HUES48 (cell line): ENCODE measurements at regions not wholly inside any gene's neighbourhood (a gene's known extent, or its start where the extent isn't known, plus 50 kb on each side); places are given as distances from the start of the nearest gene placed in this dataset.

Experiments
- H3K27ac ChIP-seq: one replicate; pipeline ENCODE4 v1.7.0; 2013; ENCODE audit warnings: low read depth, low read length, inconsistent platforms
- H3K27me3 ChIP-seq: 2 replicates; pipeline ENCODE4 v1.6.1; 2013; ENCODE audit warnings: mild to moderate bottlenecking, low read length; ENCODE audit not compliant: control insufficient read depth, insufficient read depth
- H3K36me3 ChIP-seq: 2 replicates; pipeline ENCODE4 v1.6.1; 2013; ENCODE audit warnings: low read length; ENCODE audit not compliant: control insufficient read depth, insufficient read depth
- H3K4me1 ChIP-seq: 2 replicates; pipeline ENCODE4 v1.6.1; 2013; ENCODE audit warnings: mild to moderate bottlenecking, low read length; ENCODE audit not compliant: control insufficient read depth, insufficient read depth
- H3K4me3 ChIP-seq: 2 replicates; pipeline ENCODE4 v1.5.1; 2013; ENCODE audit warnings: mild to moderate bottlenecking, low read depth, low read length
- H3K9ac ChIP-seq: 2 replicates; pipeline ENCODE4 v1.6.1; 2013; ENCODE audit warnings: mild to moderate bottlenecking, low read depth, low read length, moderate library complexity
- H3K9me3 ChIP-seq: 2 replicates; pipeline ENCODE4 v1.6.1; 2013; ENCODE audit warnings: low read length; ENCODE audit not compliant: control insufficient read depth, insufficient read depth

- H3K9ac ChIP-seq: no peak overlapping the region
- H3K36me3 ChIP-seq: no peaks in the 10 kb centered on the region
- no peaks in the 10 kb centered on the region for H3K9me3 ChIP-seq
- H3K4me1 ChIP-seq: 0 out of 2 replicates have a peak, but pooled peaks cover 5% of the 10 kb centered on the region
- no peaks in the 10 kb centered on the region for H3K27me3 ChIP-seq
- H3K27ac ChIP-seq: no peak overlapping the region
- no peak overlapping the region for H3K4me3 ChIP-seq
Measured at GRCh38 chr11:80603472-80603871, 1162.6 kb upstream of the TENM4 start.

- H3K36me3 ChIP-seq: no peaks in the 10 kb centered on the region
- no peaks in the 10 kb centered on the region for H3K9me3 ChIP-seq
- no peak overlapping the region for H3K4me3 ChIP-seq
- H3K4me1 ChIP-seq: 0 out of 2 replicates have a peak, but pooled peaks cover 5% of the 10 kb centered on the region
- no peak overlapping the region for H3K9ac ChIP-seq
- no peaks in the 10 kb centered on the region for H3K27me3 ChIP-seq
- no peak overlapping the region for H3K27ac ChIP-seq
Measured at GRCh38 chr11:80598905-80599304, 1158.1 kb upstream of the TENM4 start.

GRCh38 chr11:80596291-80596810 is 1155.5 kb upstream of the TENM4 start:
- no peak overlapping the region for H3K9ac ChIP-seq
- H3K27ac ChIP-seq: no peak overlapping the region

GRCh38 chr11:80595011-80595410 is 1154.2 kb upstream of the TENM4 start:
- H3K27ac ChIP-seq: peak overlapping the region; percentile 65
- H3K9ac ChIP-seq: no peak overlapping the region
- no peaks in the 10 kb centered on the region for H3K36me3 ChIP-seq
- no peaks in the 10 kb centered on the region for H3K9me3 ChIP-seq
- no peak overlapping the region for H3K4me3 ChIP-seq
- no peaks in the 10 kb centered on the region for H3K27me3 ChIP-seq
- H3K4me1 ChIP-seq: no peaks in the 10 kb centered on the region

More at GRCh38 chr11:80596291-80596810, 1155.5 kb upstream of the TENM4 start:
- Histone ChIP-seq H3K4me3 (no peak overlapping the region), H3K36me3 (no peaks in the 10 kb centered on the region), H3K27me3 (no peaks in the 10 kb centered on the region), H3K4me1 (no peaks in the 10 kb centered on the region), H3K9me3 (no peaks in the 10 kb centered on the region)

- Histone ChIP-seq H3K9ac (no peak overlapping the region), H3K27ac (peak overlapping the region; percentile 65), H3K4me1 (no peaks in the 10 kb centered on the region), H3K36me3 (no peaks in the 10 kb centered on the region), H3K4me3 (no peak overlapping the region), H3K27me3 (no peaks in the 10 kb centered on the region), H3K9me3 (no peaks in the 10 kb centered on the region)
Measured at GRCh38 chr11:80593648-80594374, 1153.0 kb upstream of the TENM4 start.

- H3K4me1 ChIP-seq: no peaks in the 10 kb centered on the region
- H3K4me3 ChIP-seq: no peak overlapping the region
- H3K9ac ChIP-seq: no peak overlapping the region
- no peaks in the 10 kb centered on the region for H3K9me3 ChIP-seq
- no peak overlapping the region for H3K27ac ChIP-seq
- H3K27me3 ChIP-seq: no peaks in the 10 kb centered on the region
- no peaks in the 10 kb centered on the region for H3K36me3 ChIP-seq
Measured at GRCh38 chr11:80592546-80592945, 1151.7 kb upstream of the TENM4 start.

GRCh38 chr11:80587906-80588305 is 1147.1 kb upstream of the TENM4 start:
- H3K9me3 ChIP-seq: no peaks in the 10 kb centered on the region
- H3K27ac ChIP-seq: no peak overlapping the region
- no peak overlapping the region for H3K9ac ChIP-seq
- H3K36me3 ChIP-seq: no peaks in the 10 kb centered on the region
- H3K27me3 ChIP-seq: no peaks in the 10 kb centered on the region
- H3K4me3 ChIP-seq: no peak overlapping the region
- peaks cover 7% of the 10 kb centered on the region for H3K4me1 ChIP-seq

- H3K27me3 ChIP-seq: no peaks in the 10 kb centered on the region
- no peak overlapping the region for H3K9ac ChIP-seq
- H3K36me3 ChIP-seq: no peaks in the 10 kb centered on the region
- H3K27ac ChIP-seq: no peak overlapping the region
- H3K4me3 ChIP-seq: no peak overlapping the region
- H3K4me1 ChIP-seq: peaks cover 7% of the 10 kb centered on the region
- H3K9me3 ChIP-seq: no peaks in the 10 kb centered on the region
Measured at GRCh38 chr11:80586464-80586863, 1145.6 kb upstream of the TENM4 start.

GRCh38 chr11:80584661-80585060 is 1143.8 kb upstream of the TENM4 start:
- Histone ChIP-seq H3K27ac (no peak overlapping the region), H3K27me3 (no peaks in the 10 kb centered on the region), H3K4me1 (peaks cover 7% of the 10 kb centered on the region), H3K9ac (no peak overlapping the region), H3K4me3 (no peak overlapping the region), H3K9me3 (no peaks in the 10 kb centered on the region), H3K36me3 (no peaks in the 10 kb centered on the region)

- Histone ChIP-seq H3K27ac (no peak overlapping the region), H3K4me1 (no peaks in the 10 kb centered on the region), H3K9me3 (peaks cover 11% of the 10 kb centered on the region), H3K36me3 (no peaks in the 10 kb centered on the region), H3K27me3 (no peaks in the 10 kb centered on the region), H3K9ac (no peak overlapping the region), H3K4me3 (no peak overlapping the region)
Measured at GRCh38 chr11:80569832-80570231, 1129.0 kb upstream of the TENM4 start.

- Histone ChIP-seq H3K4me1 (peaks cover 12% of the 10 kb centered on the region), H3K9ac (no peak overlapping the region), H3K27ac (no peak overlapping the region), H3K27me3 (no peaks in the 10 kb centered on the region), H3K9me3 (no peaks in the 10 kb centered on the region), H3K36me3 (no peaks in the 10 kb centered on the region), H3K4me3 (no peak overlapping the region)
Measured at GRCh38 chr11:80565231-80565630, 1124.4 kb upstream of the TENM4 start.
